ENCODE measurements at regions not wholly inside any gene's neighbourhood (a gene's known extent, or its start where the extent isn't known, plus 50 kb on each side); places are given as distances from the start of the nearest gene placed in this dataset.
"Not testable (repeated sequence)": the region's sequence is repeated elsewhere in the genome, so short reads cannot be mapped to it uniquely, and the experiment has no call there.

DNA sequence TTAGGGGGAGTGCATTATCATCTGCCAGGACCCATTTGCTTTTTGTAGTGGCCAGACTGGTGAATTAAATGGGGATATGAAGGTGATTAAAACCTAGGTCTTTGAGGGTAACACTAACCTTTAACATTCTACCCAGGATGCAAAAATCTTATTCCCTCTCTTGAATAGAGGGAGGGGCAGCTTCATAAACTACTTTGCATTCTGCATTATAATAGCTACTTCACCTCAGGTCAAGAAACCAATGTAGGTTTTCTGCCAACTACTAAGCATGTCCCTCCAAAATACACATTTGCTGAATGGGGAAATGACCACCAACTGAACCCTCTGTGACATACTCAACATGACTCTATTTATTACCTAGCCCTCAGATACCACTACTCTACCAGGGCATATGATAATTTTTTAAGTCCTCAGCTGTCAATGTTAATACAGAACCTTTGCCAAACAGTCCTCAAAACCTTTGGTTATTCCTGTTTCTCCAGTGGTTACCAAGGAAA lies 477.6 kb upstream of the CD180 start:
- DNase-seq: no peak

DNA sequence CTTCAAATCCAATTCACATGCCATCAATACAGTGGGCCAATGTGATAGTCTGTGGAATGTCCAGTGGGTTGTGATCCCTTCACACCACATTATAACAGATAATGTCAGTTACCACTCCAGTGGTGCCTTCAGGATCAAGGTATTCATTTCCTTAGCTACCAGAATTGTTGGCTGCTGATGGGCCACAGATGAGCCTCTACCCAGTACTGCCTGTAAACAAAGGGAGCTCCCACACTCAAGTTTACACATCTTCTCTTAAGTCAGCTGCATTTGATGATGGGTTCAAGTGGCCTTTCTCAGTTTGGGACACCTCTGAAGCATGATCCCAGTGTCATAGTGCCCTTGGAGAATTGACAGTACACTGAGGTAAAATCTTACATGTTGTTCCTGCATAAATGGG lies 477.0 kb upstream of the CD180 start:
- no peak for DNase-seq

DNA sequence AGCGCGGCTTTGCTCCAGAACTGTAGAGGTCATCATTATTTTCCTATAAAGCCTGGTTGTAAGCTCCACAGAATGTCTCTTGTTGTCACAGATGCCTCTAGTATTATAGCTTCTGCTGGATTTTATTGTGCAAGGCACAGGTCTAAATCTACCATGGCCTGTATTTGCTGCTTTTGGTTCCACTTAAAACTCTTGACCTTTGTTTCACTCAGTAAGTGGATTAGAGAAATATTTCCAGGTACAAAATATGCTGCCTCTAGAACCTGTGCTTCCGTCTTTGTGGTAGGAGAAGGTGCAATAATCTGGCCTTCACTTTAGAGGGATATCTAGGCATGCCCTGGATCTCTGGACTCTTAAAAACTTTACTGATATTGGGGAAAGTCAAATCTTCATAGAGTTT lies 476.6 kb upstream of the CD180 start:
- no peak for DNase-seq

DNA sequence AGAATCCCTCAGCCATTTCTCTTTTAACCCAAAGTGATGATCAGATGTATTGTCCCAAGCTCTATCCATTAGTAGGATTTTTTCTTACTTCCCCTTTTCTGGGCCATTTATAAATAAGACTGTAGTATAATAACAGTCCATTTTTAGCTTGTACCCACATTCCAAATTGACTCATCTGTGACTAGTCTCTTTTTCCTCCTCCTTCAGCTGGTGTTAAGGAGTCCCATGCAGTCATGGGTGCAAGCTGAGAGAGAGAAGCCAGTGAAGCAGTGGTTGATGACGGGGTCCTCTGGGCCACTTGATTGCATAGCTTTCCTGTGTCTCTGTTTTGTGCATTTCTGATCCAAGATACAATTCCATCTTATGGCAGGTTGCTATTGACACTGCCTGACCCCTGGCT lies 476.0 kb upstream of the CD180 start:
- no peak for DNase-seq

DNA sequence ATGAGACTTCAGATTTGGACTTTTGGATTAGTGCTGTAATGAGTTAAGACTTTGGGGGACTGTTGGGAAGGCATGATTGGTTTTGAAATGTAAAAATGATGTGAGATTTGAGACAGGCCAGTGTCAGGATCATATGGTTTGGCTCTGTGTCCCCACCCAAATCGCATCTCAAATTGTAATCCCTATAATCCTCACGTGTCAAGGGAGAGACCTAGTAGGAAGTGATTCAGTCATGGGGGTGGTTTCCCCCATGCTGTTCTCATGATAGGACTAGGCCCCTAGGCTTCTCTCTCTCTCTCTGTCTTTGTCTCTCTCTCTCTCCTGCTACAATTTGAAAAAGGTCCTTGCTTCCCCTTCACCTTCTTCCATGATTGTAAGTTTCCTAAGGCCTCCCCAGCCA lies 473.3 kb upstream of the CD180 start:
- DNase-seq: no peak

DNA sequence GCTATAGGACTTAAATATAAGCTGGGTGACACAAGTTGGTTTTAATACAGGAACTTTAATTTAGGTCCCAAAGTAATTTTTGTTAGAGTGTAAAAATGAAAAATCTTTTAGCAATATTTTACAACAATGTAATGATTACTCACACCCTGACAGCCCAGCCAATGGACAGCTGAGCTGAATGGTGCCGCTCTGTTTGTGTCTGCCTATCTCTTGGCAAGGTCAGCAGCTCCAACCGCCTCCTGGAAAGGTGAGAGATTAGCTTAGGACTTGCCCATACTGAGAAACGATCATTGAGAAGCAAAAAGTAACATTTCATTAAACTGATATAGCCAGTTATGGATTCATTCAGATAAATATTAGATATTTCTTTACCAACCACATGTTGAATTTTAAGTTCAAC lies 463.6 kb upstream of the CD180 start:
- no peak for DNase-seq

DNA sequence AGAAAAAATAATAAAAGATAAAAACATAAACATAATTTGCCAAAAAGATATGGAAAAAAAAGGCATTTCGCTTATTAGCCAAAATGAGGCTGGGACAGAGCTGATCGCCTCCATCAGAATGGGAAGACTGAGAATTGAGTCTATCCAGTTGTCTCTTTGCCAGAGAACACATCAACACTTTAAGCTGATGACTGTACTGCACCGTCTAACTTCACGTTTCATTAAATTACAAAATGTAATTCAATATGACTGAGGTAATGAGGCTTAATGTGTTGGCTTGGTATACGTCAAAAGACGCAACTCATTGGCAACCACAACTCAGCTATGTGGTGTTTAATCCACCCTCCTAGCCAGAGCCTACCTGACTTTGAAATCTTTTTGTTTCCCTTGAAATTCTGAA lies 462.7 kb upstream of the CD180 start:
- no peak for DNase-seq

DNA sequence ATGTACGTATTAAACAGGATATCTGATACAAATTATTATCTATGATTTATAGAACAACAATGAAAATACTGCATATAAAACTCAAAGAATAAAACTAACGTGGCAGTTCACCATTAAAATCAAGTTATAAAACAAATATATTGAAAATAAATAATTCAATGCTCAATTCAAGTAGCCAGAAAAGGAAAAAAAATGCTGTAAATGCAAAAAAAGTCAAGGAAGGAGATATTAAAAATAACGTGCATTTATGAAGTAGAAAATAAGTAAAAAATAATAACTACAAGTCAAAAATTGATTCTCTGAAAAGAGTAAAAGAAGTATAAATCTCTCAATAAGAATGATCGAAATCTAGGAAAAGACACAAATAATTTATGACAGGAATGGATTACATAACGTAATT lies 460.5 kb upstream of the CD180 start:
- DNase-seq: no peak

DNA sequence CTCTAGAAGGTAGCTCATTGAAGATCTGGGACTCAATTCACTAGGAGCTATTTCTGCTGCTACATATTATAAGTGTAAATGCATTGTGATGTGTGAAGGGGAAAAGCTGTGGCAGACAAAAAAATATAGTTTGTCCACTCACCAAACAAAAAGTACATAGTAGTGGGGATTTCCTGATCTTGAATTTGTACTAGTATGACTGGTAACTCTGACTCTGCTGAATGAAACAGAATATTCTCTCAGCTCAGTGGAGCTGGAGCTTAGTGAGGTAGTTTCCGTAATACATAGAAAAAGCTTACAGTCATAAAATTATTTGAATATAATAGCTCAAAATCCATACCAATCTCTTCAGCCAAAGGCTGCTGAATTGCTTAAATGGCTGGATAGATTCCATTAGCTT lies 455.6 kb upstream of the CD180 start:
- no peak for DNase-seq

DNA sequence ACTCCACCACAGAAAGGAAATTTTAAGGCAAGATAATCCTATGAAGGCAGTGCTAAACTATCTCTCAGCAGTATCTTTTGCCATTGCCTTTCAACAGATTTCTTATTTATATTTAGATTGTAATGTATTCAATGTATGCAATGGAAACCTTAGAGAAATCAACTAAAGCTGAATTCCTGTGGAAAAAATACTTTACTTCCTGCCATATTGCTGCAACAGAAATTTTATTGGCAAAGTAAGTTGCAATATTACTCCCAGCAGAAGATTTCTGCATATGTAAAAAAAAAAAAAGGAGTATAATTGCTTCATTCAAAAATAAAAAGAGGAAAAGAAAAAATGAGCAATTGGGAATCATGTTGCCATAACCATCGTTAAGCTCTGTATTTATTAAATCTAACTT lies 454.6 kb upstream of the CD180 start:
- no peak for DNase-seq

DNA sequence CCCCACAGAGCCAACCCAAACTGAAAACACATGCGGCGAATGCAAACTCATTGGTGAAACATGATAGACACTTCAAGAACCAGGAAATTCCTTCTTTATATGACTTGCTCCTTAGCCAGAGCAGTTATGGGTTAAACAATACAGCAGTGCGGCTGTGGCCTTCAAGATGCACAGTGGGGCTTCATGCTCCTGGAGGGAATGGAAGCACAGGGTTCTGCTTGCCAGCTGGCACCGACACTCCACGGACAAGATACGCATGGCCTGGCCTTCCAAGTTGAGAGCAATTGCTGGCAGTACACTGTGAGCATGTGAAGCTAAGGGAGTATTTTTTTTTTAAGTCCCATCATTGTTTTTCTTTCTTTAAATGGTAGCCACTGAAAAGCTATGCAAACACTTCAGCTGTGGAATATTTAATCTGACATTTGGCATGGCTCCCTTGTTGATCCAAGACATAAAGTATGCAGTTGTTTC lies 451.6 kb upstream of the CD180 start:
- DNase-seq: no peak

DNA sequence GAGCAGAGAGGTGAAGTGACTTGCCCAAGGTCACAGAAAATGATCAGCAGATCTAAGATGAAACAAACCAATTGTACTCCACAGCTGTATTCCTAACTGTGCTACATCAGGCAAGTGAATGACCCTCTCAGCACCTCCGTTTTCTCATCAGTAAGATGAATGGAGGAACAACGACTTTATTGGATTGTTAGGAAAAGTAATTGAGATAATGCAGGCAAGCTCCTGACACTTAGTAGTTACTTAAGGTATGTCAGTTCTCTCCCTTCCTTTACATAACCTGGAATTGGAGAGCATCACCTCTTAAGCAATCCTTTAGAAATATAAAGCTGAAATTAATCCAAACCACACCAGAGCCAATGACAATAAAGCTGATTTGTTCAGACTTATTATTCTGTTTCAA lies 451.2 kb upstream of the CD180 start:
- DNase-seq: no peak

DNA sequence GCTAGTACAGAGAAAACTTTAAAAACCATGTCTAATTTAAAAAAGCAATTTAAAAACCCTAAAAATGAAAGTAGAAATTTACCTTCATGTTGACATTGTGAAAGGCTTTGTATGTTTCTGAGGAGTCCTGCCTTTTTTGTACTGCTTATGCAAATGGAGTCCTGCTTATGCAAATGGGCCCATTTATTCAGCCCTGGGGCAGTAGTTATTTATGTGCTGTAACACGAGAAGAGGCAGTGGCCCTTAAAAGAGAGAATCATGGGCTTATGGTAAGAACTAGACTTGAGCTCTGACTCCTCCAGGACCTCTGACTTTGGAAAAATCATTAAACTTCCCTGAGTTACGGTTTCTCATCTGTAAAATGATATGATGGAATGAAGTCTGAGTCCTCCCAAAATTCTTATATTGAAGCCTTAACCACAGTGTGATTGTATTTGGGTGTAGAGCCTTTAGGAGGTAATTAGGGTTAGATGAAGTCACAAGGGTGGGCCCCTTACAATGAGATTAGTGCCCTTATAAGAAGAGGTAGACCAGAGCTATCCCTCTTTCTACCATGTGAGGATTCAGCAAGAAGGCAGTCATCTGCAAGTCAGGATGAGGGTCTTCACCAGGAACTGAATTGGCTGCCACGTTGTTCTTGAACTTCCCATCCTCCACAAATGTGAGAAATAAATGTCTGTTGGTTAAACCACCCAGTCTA lies 447.8 kb upstream of the CD180 start:
- no peak for DNase-seq

DNA sequence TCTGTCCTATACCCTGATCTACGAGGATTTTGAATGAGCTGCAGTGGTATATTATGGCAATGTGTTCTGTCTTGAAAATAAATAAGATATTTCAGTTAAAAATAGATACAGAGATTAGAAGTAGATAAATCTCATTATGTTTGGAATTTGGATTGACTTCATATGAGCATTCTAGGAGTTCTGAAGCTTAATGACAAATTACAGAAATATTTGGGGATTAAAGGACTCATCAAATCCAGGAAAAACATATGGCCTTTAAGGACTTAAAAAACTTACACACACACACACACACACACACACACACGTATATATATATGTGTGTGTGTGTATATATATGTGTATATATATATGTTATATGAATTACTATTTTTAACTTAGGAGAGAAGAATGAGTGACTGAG lies 446.9 kb upstream of the CD180 start:
- no peak for DNase-seq

DNA sequence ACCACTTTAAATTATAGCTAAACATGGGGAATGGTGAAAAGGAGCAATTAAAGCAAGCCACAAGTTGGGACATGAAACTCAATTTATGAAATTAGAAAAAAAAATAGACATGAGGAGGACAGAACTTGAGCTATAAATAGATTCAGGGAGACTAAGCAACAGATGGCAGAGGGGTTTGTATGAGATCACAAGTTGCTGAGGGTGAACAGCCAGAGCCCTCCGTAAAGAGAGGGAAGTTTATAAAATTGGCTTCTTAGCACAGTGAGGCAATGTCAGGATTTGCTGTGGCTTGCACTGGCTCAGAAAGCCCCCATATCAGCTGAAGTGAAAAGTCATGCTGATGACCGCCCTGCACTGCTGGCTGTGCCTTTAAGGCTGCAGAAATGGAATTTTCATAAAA lies 443.4 kb upstream of the CD180 start:
- no peak for DNase-seq

DNA sequence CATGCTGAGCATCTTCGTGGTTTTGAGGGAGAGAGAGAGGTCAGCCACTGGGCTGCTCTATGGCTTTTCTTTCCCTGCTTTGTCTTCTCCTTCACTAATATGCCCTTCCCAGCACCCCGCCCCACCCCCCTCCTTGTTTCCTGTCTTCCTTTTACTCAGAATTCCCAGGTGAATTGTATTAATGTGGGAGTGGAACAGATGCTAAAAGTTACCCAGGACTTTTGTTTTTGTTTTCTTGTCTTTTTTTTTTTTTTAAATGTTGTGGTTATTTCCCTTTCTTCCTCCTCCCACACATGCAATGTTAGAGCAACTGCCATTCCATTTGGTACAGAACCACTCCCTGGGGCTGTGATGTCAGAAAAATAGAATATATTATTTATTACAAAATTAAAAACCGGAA lies 442.7 kb upstream of the CD180 start:
- DNase-seq: no peak

DNA sequence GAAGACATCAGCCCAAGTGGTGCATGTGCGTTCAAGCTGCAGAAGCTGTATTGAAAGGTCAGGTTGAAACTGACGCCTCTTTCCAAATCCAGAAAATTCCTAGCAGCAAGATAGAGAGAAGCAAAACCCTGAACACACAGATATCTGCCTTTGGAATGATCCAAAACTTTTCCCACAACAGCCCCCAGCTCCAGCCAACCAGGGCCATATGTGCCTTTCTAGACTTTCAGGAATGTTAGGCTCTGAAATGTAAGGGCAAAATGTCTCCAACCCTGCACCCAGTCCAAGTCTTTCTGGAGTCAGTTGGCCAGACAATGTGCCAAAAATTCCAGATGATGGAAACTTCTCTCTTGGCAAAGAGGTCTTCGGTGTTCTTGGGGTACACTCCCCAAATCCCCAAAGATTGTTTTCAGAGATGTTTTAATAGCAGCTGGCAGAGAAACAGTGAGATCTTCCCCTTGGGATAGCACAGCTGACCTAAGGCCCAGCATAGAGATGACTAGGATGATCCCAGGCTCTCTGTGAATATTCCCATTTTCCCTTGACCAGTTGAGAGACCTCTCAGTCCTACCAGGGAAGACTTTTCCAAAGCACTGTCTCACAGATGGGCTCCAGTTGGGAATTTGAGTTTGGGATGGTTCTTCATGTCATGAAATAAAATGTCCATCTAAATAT lies 440.4 kb upstream of the CD180 start:
- no peak for DNase-seq

DNA sequence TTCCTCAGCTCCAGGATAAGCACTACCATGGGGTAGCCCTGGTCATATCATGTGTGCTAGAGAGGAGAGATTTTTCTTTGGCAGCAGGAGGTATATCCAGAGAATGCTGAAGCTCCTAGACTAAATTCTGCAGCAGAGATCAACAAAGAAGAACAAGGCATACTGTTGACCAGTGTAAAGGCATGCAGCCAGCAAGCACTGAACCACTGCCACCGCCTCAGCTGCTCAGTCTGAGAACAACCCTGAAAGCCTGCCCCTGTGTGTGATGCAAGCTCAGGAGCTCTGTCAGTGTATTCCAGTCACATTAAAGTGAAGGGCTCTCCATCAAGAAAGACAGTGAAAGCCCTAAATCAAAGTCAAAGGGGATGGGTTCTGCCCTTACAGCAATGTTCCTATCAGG lies 439.5 kb upstream of the CD180 start:
- DNase-seq: no peak

DNA sequence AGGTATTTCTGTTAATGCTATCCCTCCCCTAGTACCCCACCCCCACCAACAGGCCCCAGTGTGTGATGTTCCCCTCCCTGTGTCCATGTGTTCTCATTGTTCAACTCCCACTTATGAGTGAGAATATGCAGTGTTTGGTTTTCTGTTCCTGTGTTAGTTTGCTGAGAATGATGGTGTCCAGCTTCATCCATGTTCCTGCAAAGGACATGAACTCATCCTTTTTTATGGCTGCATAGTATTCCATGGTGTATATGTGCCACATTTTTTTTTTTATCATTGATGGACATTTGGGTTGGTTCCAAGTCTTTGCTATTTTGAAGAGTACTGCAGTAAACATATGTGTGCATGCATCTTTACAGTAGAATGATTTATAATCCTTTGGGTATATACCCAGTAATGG lies 430.5 kb upstream of the CD180 start:
- DNase-seq: not testable (repeated sequence)

DNA sequence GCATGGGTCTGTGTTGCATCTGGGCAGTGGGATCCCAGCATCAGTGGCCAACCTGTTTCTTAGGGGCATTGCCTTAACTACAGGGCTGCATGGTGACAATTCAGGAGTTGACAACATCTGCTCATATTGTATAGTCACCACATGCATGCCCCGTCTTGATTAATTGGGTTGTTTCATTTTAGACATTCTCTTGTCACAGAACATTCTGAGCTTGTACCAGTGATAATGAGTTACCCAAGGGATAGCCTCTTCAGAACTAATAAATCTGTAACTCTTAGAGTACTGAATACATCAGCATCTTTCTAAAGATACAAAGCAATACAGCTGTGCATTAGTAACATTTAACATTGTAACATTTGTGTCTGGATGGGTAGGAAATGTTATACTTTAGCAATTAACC lies 426.5 kb upstream of the CD180 start:
- DNase-seq: no peak

DNA sequence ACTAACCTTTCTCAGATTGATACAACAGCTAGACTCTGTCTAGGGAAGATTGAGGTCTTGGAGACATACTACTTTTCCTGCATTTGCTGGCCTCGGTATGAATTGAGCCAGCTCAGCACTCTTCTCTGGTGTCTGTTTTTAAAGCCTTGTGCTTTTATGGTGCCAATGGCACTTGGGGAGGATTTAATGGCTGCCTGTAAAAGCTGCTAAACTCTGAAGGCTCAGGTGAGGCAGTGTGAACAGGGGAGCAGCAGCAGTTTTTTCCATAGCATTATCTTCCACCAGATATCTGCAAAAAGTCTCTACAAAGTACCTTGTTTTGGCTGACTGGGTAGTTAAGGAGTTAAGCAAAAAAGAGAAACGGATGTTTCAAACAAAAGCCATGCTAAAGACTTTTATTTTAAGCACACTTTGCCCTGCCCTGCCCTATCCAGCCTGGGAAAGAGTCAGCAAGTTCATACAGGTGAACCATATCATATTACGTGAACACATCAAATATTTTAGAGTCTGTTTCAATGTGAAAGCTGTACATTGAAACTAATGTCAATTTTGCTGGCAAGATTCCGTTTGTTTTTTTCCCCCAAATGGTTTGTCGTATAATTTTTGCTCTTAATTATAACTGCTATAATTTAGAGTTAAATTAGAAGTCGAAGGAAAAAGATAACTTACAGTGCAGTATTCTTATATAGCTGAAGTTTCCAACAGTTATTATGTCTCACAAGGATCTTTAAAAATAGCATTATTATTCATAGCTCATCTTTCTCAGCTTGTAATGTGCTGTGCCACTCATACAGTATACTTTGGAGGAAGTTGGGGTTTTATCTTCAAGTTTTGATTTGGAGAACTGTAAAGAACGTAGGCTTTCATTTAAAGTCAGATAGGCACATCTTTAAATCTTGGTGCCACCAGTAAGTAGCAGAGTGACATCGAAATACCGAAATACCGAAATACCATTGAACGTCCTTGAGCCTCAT lies 424.1 kb upstream of the CD180 start:
- DNase-seq: peak; percentile 2

DNA sequence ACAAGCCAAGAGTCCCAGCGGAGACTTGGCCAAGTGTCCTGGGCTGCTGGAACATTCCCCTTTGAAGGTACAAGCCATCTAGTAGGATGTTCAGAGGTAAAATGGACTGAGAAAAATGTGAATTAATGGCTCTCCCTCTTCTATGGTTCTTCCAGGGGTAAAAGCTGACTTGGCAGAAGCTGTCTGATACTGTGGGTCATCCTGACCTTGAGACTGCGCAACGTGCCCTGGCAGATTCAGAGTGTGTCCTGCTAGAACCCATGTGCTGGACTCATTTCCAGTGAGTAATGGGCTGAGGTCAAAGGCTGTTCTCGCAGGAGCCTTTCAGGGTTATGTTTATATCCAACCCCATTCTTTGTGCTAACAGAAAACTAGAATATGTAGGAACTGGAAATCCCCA lies 423.0 kb upstream of the CD180 start:
- DNase-seq: no peak

DNA sequence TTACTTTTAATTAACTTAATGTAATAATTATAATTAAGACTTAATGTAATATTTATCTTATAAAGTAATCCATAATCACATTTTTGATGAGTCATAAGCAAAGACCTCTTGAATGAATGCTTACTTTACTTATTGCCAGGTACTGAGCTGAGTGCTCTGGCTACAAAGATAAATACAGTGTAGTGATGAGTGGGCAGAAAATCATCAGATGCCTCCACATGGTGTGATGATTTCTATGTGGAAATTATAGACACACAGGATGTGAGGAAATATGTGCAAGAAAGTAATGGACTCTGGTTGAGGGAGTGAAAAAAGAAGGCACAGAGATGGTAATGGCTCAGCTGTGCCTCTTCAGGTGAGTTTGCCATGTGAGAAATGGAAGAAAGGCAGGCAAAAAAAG lies 422.6 kb upstream of the CD180 start:
- DNase-seq: no peak

DNA sequence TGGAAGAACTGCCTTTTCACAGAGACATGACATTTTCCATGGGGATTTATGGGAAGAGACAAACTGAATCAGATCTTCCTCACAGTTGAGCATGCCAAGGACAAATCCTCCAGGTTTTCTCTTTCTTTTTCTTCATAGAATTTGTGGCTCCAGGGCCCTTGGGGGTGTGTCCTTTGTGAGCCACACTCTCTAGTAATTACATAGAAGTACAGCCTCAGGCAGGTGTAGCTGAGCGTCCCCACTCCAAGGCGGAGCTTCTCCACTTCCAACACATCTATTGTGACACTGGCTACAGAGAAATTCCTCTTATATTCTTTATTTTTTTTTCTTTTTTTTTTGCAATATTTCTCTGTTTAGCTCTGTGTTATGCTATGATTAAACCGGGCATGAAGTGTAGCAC lies 420.5 kb upstream of the CD180 start:
- DNase-seq: peak; percentile 19

Data from NCI-H146 (cell line).